Spleen (tissue), 11 donors: ENCODE measurements at regions not wholly inside any gene's neighbourhood (a gene's known extent, or its start where the extent isn't known, plus 50 kb on each side); places are given as distances from the start of the nearest gene placed in this dataset.

Experiments used
- DNase-seq: peaks from one replicate; pipeline ENCODE4 v3.0.0-alpha.2; 2020
- H3K27ac ChIP-seq, 8 donors: fragments of 200-600 bp; sonication (generic) in 7 of 8; 1 replicate in 4 of 8; 2 replicates in 4 of 8; pipeline versions ENCODE4 v1.5.0 to v1.8.0; 2016 to 2021; ENCODE audit warnings: inconsistent platforms in 4 of 8, mild to moderate bottlenecking in 4 of 8, moderate library complexity in 1 of 8
- H3K27me3 ChIP-seq, 7 donors: fragments of 200-600 bp; sonication (generic) in 6 of 7; replicated peaks in 1 of 7; 1 replicate in 4 of 7; 2 replicates in 3 of 7; pipeline versions ENCODE4 v1.5.0 to v1.8.0; 2016 to 2021; ENCODE audit warnings: inconsistent platforms in 3 of 7, mild to moderate bottlenecking in 1 of 7
- H3K36me3 ChIP-seq, 6 donors: fragments of 200-600 bp; sonication (generic) in 5 of 6; 1 replicate in 4 of 6; 2 replicates in 2 of 6; pipeline versions ENCODE4 v1.5.0 to v1.8.0; 2016 to 2021; ENCODE audit warnings: inconsistent platforms in 2 of 6
- H3K4me1 ChIP-seq, 6 donors: fragments of 200-600 bp; sonication (generic) in 5 of 6; 1 replicate in 3 of 6; 2 replicates in 3 of 6; pipeline versions ENCODE4 v1.5.0 to v1.8.0; 2016 to 2021; ENCODE audit warnings: inconsistent platforms in 3 of 6
- H3K4me3 ChIP-seq, 8 donors: fragments of 200-600 bp; sonication (generic) in 7 of 8; 1 replicate in 4 of 8; 2 replicates in 4 of 8; pipeline versions ENCODE4 v1.5.0 to v1.8.0; 2016 to 2021; ENCODE audit warnings: inconsistent platforms in 4 of 8, mild to moderate bottlenecking in 4 of 8, moderate library complexity in 2 of 8
- H3K9me3 ChIP-seq, 8 donors: fragments of 200-600 bp; sonication (generic) in 7 of 8; 1 replicate in 4 of 8; 2 replicates in 4 of 8; pipeline versions ENCODE4 v1.5.0 to v1.8.0; 2016 to 2021; ENCODE audit warnings: inconsistent platforms in 4 of 8
- POLR2A ChIP-seq, 3 donors: fragments of 450-650 bp; IDR thresholded peaks; one replicate each; pipeline ENCODE4 v1.5.1; 2017; ENCODE audit warnings: antibody characterized with exemption in 3 of 3, mild to moderate bottlenecking in 1 of 3
- POLR2AphosphoS5 ChIP-seq, 3 donors: sonication (generic); formaldehyde crosslinking; IDR thresholded peaks; one replicate each; pipeline ENCODE4 v1.5.1; 2017; ENCODE audit warnings: antibody characterized with exemption in 3 of 3
- WGBS, 5 donors: extraction: QIAGEN DNeasy Blood & Tissue Kit in 3 of 5; methylation state at CpG; one replicate each; pipeline versions ENCODE4 v1.1.5 to v1.1.7; 2013 to 2018; 5-methylcytosine and 5-hydroxymethylcytosine counted together
- intact Hi-C: fragments of 100-400 bp; cut with DNase I; formaldehyde crosslinking; loops from one replicate; pipeline ENCODE4 v1.15.0; 2023; ENCODE audit warnings: low total_unique reads
- TF ChIP-seq, protein P1 (sequence below), 11 experiments: fragments of 200-600 bp in 7 of 11; fragments of 450-650 bp in 4 of 11; sonication (generic) in 4 of 11; IDR thresholded peaks in 8 of 11; conservative IDR thresholded peaks in 3 of 11; 1 replicate in 7 of 11; 2 replicates in 4 of 11; pipeline versions ENCODE4 v1.4.0 to v1.8.0; 2016 to 2021; ENCODE audit warnings: antibody characterized with exemption in 11 of 11, inconsistent platforms in 4 of 11, mild to moderate bottlenecking in 1 of 11
- donor health status: healthy with polysubstance abuse.
- donor health status: DM: no; HTN: no; CAD: no; lungs with moderate emphysema.
- donor health status: DM: no; HTN: no; CAD: no.
- donor health status: Bipolar disorder and iron deficiency.
- donor health status: healthy.
- donor health status: DM: no; HTN: no; CAD: no.
- donor health status: DM: yes; HTN: yes; CAD: no.

DNA sequence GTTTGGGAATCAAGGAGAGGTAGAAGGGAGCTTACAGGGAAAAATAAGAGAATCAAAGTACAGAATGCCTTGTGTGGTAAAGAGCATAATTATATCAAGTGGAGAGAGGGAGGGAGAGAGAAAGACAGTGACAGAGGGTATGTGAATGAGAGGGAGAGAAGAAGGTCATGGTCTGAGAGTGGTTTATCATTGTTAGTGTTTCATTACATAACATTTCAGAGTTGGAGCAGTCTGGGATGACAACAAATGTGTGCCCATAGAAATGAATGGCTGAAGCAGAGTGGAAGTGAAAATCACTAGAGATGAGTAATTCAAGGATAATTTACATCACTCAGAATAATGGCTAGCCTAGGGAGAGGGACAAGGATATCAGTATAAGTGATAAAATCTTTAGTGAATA lies 799.2 kb downstream of the TLE1 start:
- Histone ChIP-seq H3K4me1 (no peaks in the 10 kb centered on the region), H3K4me3 (no peak overlapping the region), H3K27ac (no peak overlapping the region), H3K27me3 (no peaks in the 10 kb centered on the region), H3K9me3 (peaks cover 0 to 10% (median 6%) of the 10 kb centered on the region in 8 donors), H3K36me3 (no peaks in the 10 kb centered on the region)
- intact Hi-C loops = no loop called here
- TF ChIP-seq POLR2A (IDR thresholded peaks at IDR 0.05) (no peak), POLR2AphosphoS5 (IDR thresholded peaks at IDR 0.05) (no peak)
- TF ChIP-seq, protein P1, sequence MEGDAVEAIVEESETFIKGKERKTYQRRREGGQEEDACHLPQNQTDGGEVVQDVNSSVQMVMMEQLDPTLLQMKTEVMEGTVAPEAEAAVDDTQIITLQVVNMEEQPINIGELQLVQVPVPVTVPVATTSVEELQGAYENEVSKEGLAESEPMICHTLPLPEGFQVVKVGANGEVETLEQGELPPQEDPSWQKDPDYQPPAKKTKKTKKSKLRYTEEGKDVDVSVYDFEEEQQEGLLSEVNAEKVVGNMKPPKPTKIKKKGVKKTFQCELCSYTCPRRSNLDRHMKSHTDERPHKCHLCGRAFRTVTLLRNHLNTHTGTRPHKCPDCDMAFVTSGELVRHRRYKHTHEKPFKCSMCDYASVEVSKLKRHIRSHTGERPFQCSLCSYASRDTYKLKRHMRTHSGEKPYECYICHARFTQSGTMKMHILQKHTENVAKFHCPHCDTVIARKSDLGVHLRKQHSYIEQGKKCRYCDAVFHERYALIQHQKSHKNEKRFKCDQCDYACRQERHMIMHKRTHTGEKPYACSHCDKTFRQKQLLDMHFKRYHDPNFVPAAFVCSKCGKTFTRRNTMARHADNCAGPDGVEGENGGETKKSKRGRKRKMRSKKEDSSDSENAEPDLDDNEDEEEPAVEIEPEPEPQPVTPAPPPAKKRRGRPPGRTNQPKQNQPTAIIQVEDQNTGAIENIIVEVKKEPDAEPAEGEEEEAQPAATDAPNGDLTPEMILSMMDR (IDR thresholded peaks at IDR 0.05 in 8 of 11, conservative IDR thresholded peaks at IDR 0.05 in 3 of 11) = no peak
- DNase-seq = no peak

DNA sequence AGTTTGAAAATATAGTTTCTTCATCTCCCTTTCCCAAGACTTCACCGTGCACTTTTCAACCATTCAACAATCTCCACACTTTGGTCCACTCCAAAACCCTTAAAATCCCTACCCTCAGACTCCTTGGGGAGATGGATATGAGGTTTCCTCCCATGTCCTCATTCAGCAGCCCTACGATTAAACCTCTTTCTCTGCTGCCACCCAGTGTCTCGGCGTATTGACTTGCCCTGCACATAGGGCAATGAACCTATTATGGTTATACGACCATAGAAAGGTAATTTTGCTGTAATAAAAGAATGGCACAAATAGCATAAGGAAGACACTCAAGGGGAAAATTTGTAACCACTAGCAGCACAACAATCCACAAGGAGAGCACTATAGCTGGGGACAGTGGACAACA lies 803.5 kb downstream of the TLE1 start:
- TF ChIP-seq POLR2AphosphoS5 (IDR thresholded peaks at IDR 0.05) (no peak), POLR2A (IDR thresholded peaks at IDR 0.05) (no peak)
- TF ChIP-seq, protein P1 (IDR thresholded peaks at IDR 0.05 in 8 of 11, conservative IDR thresholded peaks at IDR 0.05 in 3 of 11) = no peak
- Histone ChIP-seq H3K36me3 (no peaks in the 10 kb centered on the region), H3K4me3 (no peak overlapping the region), H3K9me3 (no peaks in the 10 kb centered on the region), H3K27ac (no peak overlapping the region), H3K27me3 (no peaks in the 10 kb centered on the region), H3K4me1 (no peaks in the 10 kb centered on the region)
- 78 to 87% (median 86%) methylated on average over 5 of the region's 5 CpGs for WGBS, 5 donors
- no peak for DNase-seq
- intact Hi-C loops = no loop called here

DNA sequence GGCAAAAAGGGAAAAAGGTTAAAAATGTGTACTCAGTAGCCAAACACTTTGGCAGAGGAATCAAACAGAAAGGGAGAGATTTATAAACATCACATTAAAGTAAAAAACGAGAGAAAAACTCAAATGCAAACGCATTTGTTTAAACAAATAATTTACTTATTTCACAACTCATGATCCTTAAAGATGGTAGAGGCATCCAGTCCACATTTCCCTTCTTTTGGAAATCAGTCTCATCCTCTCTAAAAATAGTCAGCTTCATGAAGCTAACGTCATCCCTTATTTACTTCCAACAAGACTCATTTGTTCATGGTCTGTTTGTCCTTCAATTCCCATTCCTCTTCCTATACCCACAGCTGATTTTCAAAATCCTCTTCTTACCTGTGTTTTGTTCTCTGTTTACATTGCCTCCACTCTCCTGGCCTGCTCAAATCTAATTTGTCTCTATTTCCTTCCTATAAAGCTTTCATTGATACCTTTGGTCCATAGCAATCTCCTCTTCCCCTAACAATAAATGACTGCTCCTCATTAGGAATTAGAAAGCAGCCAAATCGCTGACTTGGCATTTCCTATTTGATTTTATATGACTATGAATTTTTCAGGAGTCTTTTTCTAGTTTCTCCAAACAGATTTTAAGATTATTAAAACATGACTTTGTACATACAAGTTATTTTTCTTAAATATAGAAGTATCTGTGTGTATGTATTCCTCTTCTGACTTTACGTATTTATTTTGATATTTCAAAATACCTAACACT lies 805.3 kb downstream of the TLE1 start:
- no peak overlapping the region for H3K4me3 ChIP-seq
- no peaks in the 10 kb centered on the region for H3K36me3 ChIP-seq
- H3K4me1 ChIP-seq = no peaks in the 10 kb centered on the region
- no peak overlapping the region for H3K27ac ChIP-seq
- DNase-seq = no peak
- no peaks in the 10 kb centered on the region for H3K9me3 ChIP-seq
- 57 to 67% (median 61%) methylated on average over 5 of the region's 5 CpGs for WGBS, 5 donors
- TF ChIP-seq POLR2A (IDR thresholded peaks at IDR 0.05) = no peak
- TF ChIP-seq, protein P1 (IDR thresholded peaks at IDR 0.05 in 8 of 11, conservative IDR thresholded peaks at IDR 0.05 in 3 of 11) = no peak
- TF ChIP-seq POLR2AphosphoS5 (IDR thresholded peaks at IDR 0.05) = no peak
- no peaks in the 10 kb centered on the region for H3K27me3 ChIP-seq
- intact Hi-C loops = no loop called here

DNA sequence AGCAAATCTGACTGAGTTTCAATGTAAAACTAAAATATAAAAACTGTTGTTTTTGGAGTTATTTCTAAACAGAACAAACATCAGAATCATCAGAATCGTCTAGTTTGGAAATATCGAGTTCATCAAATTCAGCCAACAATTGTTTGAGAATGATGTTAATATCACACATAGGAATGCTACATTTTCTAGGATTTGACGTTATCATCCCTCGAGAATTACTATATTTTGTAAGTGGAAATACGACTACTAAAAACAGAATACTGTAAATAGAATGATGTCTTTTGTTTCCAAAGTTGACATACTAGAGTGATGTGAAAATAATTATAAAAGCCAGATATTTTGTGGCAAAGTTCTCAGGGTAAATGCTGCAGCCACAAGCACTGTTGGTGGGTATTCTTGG lies 805.9 kb downstream of the TLE1 start:
- no peak for TF ChIP-seq POLR2AphosphoS5 (IDR thresholded peaks at IDR 0.05)
- no peak for TF ChIP-seq POLR2A (IDR thresholded peaks at IDR 0.05)
- DNase-seq = no peak
- WGBS, 5 donors = 89 to 95% (median 91%) methylated on average over 5 of the region's 5 CpGs

More for the DNA sequence above, 805.9 kb downstream of the TLE1 start:
- Histone ChIP-seq H3K27me3 (no peaks in the 10 kb centered on the region), H3K9me3 (no peaks in the 10 kb centered on the region), H3K4me3 (no peak overlapping the region), H3K4me1 (no peaks in the 10 kb centered on the region), H3K36me3 (no peaks in the 10 kb centered on the region), H3K27ac (no peak overlapping the region)
- intact Hi-C loops = no loop called here
